ENCODE measurements at regions not wholly inside any gene's neighbourhood (a gene's known extent, or its start where the extent isn't known, plus 50 kb on each side); places are given as distances from the start of the nearest gene placed in this dataset.

- Histone ChIP-seq H4K20me1 (ENCODE audit: insufficient read depth, poor library complexity, severe bottlenecking) (no peaks in the 10 kb centered on the region), H3K4me2 (no peak overlapping the region), H3K79me2 (no peaks in the 10 kb centered on the region), H3K36me3 (replicated peaks; ENCODE audit: insufficient read depth, low read depth) (no peaks in the 10 kb centered on the region), H3K4me1 (ENCODE audit: insufficient read depth) (no peaks in the 10 kb centered on the region), H3K4me3 (no peak overlapping the region), H3K27ac (no peak overlapping the region), H3K9me3 (ENCODE audit: low read depth) (no peaks in the 10 kb centered on the region), H3K9me2 (replicated peaks; ENCODE audit: insufficient read depth) (no peaks in the 10 kb centered on the region), H3K27me3 (no peaks in the 10 kb centered on the region), H2AFZ (no peak overlapping the region)
- TF ChIP-seq EZH2 (IDR thresholded peaks at IDR 0.05; ENCODE audit: borderline replicate concordance) = no peak
- no peak for TF ChIP-seq CTCF (IDR thresholded peaks at IDR 0.05; ENCODE audit: poor library complexity)
- TF ChIP-seq EZH2phosphoT487 (IDR thresholded peaks at IDR 0.05; ENCODE audit: low read depth, severe bottlenecking, unreplicated experiment) = no peak
- WGBS (ENCODE audit: low lambda C conversion rate, missing lambda C conversion rate) = 20% methylated on average over 1 of the region's 1 CpG
- no peak for DNase-seq (ENCODE audit: low spot score)
These were observed 168.4 kb upstream of the NHS start for GRCh38 chrX:17206584-17206983.

- WGBS (ENCODE audit: low lambda C conversion rate, missing lambda C conversion rate) = 67% methylated on average over 4 of the region's 4 CpGs
These were observed 160.0 kb upstream of the NHS start for GRCh38 chrX:17214962-17215361.

GRCh38 chrX:17226736-17227135 is 148.3 kb upstream of the NHS start:
- Histone ChIP-seq H3K4me2 (no peak overlapping the region), H2AFZ (no peak overlapping the region), H3K4me3 (no peak overlapping the region), H3K4me1 (ENCODE audit: insufficient read depth) (no peaks in the 10 kb centered on the region), H3K79me2 (no peaks in the 10 kb centered on the region), H3K27me3 (no peaks in the 10 kb centered on the region), H3K9me2 (replicated peaks; ENCODE audit: insufficient read depth) (no peaks in the 10 kb centered on the region), H4K20me1 (ENCODE audit: insufficient read depth, poor library complexity, severe bottlenecking) (no peaks in the 10 kb centered on the region), H3K36me3 (replicated peaks; ENCODE audit: insufficient read depth, low read depth) (no peaks in the 10 kb centered on the region), H3K27ac (no peak overlapping the region), H3K9me3 (ENCODE audit: low read depth) (no peaks in the 10 kb centered on the region)
- no peak for DNase-seq (ENCODE audit: low spot score)
- TF ChIP-seq EZH2phosphoT487 (IDR thresholded peaks at IDR 0.05; ENCODE audit: low read depth, severe bottlenecking, unreplicated experiment) = no peak
- TF ChIP-seq EZH2 (IDR thresholded peaks at IDR 0.05; ENCODE audit: borderline replicate concordance) = no peak

More at GRCh38 chrX:17214962-17215361, 160.0 kb upstream of the NHS start:
- no peaks in the 10 kb centered on the region for H3K27me3 ChIP-seq
- H3K4me3 ChIP-seq = no peak overlapping the region
- DNase-seq (ENCODE audit: low spot score) = no peak
- H2AFZ ChIP-seq = no peak overlapping the region
- H3K79me2 ChIP-seq = no peaks in the 10 kb centered on the region
- H3K9me3 ChIP-seq (ENCODE audit: low read depth) = no peaks in the 10 kb centered on the region
- no peaks in the 10 kb centered on the region for H3K36me3 ChIP-seq (replicated peaks; ENCODE audit: insufficient read depth, low read depth)
- H3K4me2 ChIP-seq = no peak overlapping the region
- H3K27ac ChIP-seq = no peak overlapping the region
- H4K20me1 ChIP-seq (ENCODE audit: insufficient read depth, poor library complexity, severe bottlenecking) = no peaks in the 10 kb centered on the region
- no peaks in the 10 kb centered on the region for H3K4me1 ChIP-seq (ENCODE audit: insufficient read depth)
- H3K9me2 ChIP-seq (replicated peaks; ENCODE audit: insufficient read depth) = no peaks in the 10 kb centered on the region
- no peak for TF ChIP-seq CTCF (IDR thresholded peaks at IDR 0.05; ENCODE audit: poor library complexity)
- no peak for TF ChIP-seq EZH2phosphoT487 (IDR thresholded peaks at IDR 0.05; ENCODE audit: low read depth, severe bottlenecking, unreplicated experiment)
- TF ChIP-seq EZH2 (IDR thresholded peaks at IDR 0.05; ENCODE audit: borderline replicate concordance) = no peak

GRCh38 chrX:17237146-17237545 is 137.9 kb upstream of the NHS start:
- Histone ChIP-seq H3K79me2 (no peaks in the 10 kb centered on the region), H3K4me3 (no peak overlapping the region), H3K36me3 (replicated peaks; ENCODE audit: insufficient read depth, low read depth) (no peaks in the 10 kb centered on the region), H3K4me2 (no peak overlapping the region), H3K4me1 (ENCODE audit: insufficient read depth) (no peaks in the 10 kb centered on the region), H3K9me3 (ENCODE audit: low read depth) (no peaks in the 10 kb centered on the region), H3K27ac (no peak overlapping the region), H3K27me3 (no peaks in the 10 kb centered on the region), H2AFZ (no peak overlapping the region), H4K20me1 (ENCODE audit: insufficient read depth, poor library complexity, severe bottlenecking) (no peaks in the 10 kb centered on the region), H3K9me2 (replicated peaks; ENCODE audit: insufficient read depth) (no peaks in the 10 kb centered on the region)
- TF ChIP-seq EZH2phosphoT487 (IDR thresholded peaks at IDR 0.05; ENCODE audit: low read depth, severe bottlenecking, unreplicated experiment) (no peak), CTCF (IDR thresholded peaks at IDR 0.05; ENCODE audit: poor library complexity) (no peak), EZH2 (IDR thresholded peaks at IDR 0.05; ENCODE audit: borderline replicate concordance) (no peak)
- 75% methylated on average over 5 of the region's 5 CpGs for WGBS (ENCODE audit: low lambda C conversion rate, missing lambda C conversion rate)
- no peak for DNase-seq (ENCODE audit: low spot score)

Measured in hepatocyte (in vitro differentiated cells).